UCSD-AML1 (cell line): ENCODE measurements at regions not wholly inside any gene's neighbourhood (a gene's known extent, or its start where the extent isn't known, plus 50 kb on each side); places are given as distances from the start of the nearest gene placed in this dataset.

Experiments
- DNase-seq: peaks from one replicate; lab custom pipeline; 2025; ENCODE audit not compliant: unreplicated experiment; lab: John Stamatoyannopoulos, UW

GRCh38 chr10:120641695-120642094 lies 184.7 kb downstream of the PLPP4 start:
- DNase-seq = peak; percentile 55

- no peak for DNase-seq
These were observed 186.3 kb downstream of the PLPP4 start for GRCh38 chr10:120643351-120643750.

- DNase-seq = no peak
These were observed 187.8 kb downstream of the PLPP4 start for GRCh38 chr10:120644556-120645410.

- no peak for DNase-seq
These were observed 189.2 kb downstream of the PLPP4 start for GRCh38 chr10:120646159-120646732.

GRCh38 chr10:120646738-120647456 lies 189.9 kb downstream of the PLPP4 start:
- DNase-seq = no peak

- DNase-seq = no peak
These were observed 193.8 kb downstream of the PLPP4 start for GRCh38 chr10:120650705-120651399.

- DNase-seq = no peak
These were observed 195.1 kb upstream of the WDR11 start for GRCh38 chr10:120656107-120656506.

- DNase-seq = no peak
These were observed 193.8 kb upstream of the WDR11 start for GRCh38 chr10:120657371-120657770.

- DNase-seq = no peak
These were observed 191.9 kb upstream of the WDR11 start for GRCh38 chr10:120658943-120659885.

GRCh38 chr10:120666308-120666707 lies 184.9 kb upstream of the WDR11 start:
- DNase-seq = no peak

GRCh38 chr10:120667276-120667675 lies 183.9 kb upstream of the WDR11 start:
- DNase-seq = no peak

- DNase-seq = no peak
These were observed 179.7 kb upstream of the WDR11 start for GRCh38 chr10:120671491-120671890.

- no peak for DNase-seq
These were observed 167.7 kb upstream of the WDR11 start for GRCh38 chr10:120683454-120683853.

- DNase-seq = peak; percentile 23
These were observed 166.9 kb upstream of the WDR11 start for GRCh38 chr10:120684226-120684625.

- no peak for DNase-seq
These were observed 166.0 kb upstream of the WDR11 start for GRCh38 chr10:120685136-120685535.

GRCh38 chr10:120688928-120689327 lies 162.2 kb upstream of the WDR11 start:
- DNase-seq = no peak

GRCh38 chr10:120689777-120690529 lies 161.2 kb upstream of the WDR11 start:
- DNase-seq = no peak

- no peak for DNase-seq
These were observed 159.5 kb upstream of the WDR11 start for GRCh38 chr10:120691625-120692024.

GRCh38 chr10:120700426-120700825 lies 150.7 kb upstream of the WDR11 start:
- no peak for DNase-seq

GRCh38 chr10:120701381-120701780 lies 149.8 kb upstream of the WDR11 start:
- DNase-seq = no peak
